Endodermal cell (in vitro differentiated cells): ENCODE measurements at regions not wholly inside any gene's neighbourhood (a gene's known extent, or its start where the extent isn't known, plus 50 kb on each side); places are given as distances from the start of the nearest gene placed in this dataset.
"Not testable (repeated sequence)": the region's sequence is repeated elsewhere in the genome, so short reads cannot be mapped to it uniquely, and the experiment has no call there.

Experiments
- DNase-seq: peaks from one replicate; pipeline ENCODE4 v3.0.0-alpha.2; 2017
- H3K27ac ChIP-seq: 2 replicates; pipeline ENCODE4 v1.5.1; 2013; ENCODE audit warnings: mild to moderate bottlenecking, low read depth, low read length, moderate library complexity
- H3K27me3 ChIP-seq: 2 replicates; pipeline ENCODE4 v1.6.1; 2013; ENCODE audit warnings: mild to moderate bottlenecking, low read length, moderate library complexity; ENCODE audit not compliant: insufficient read depth, control insufficient read depth, poor library complexity, severe bottlenecking
- H3K36me3 ChIP-seq: 2 replicates; pipeline ENCODE4 v1.7.0; 2013; ENCODE audit warnings: mild to moderate bottlenecking, low read length, moderate library complexity; ENCODE audit not compliant: control insufficient read depth, insufficient read depth
- H3K4me1 ChIP-seq: one replicate; pipeline ENCODE4 v1.7.0; 2013; ENCODE audit warnings: low read length; ENCODE audit not compliant: control insufficient read depth, insufficient read depth
- H3K4me3 ChIP-seq: 2 replicates; pipeline ENCODE4 v1.5.1; 2013; ENCODE audit warnings: mild to moderate bottlenecking, low read length, moderate library complexity
- H3K9ac ChIP-seq: 2 replicates; pipeline ENCODE4 v1.6.1; 2013; ENCODE audit warnings: mild to moderate bottlenecking, low read length, moderate library complexity; ENCODE audit not compliant: poor library complexity, severe bottlenecking; ENCODE audit errors: extremely low read depth
- H3K9me3 ChIP-seq: 2 replicates; pipeline ENCODE4 v1.6.1; 2013; ENCODE audit warnings: mild to moderate bottlenecking, low read length, moderate library complexity; ENCODE audit not compliant: control insufficient read depth
- H3K27ac Mint-ChIP-seq: 2 replicates; pipeline ENCODE4 v1.8.0; 2020; ENCODE audit warnings: mixed read lengths
- H3K27me3 Mint-ChIP-seq: 2 replicates; pipeline ENCODE4 v1.8.0; 2021; ENCODE audit warnings: mild to moderate bottlenecking, mixed read lengths; ENCODE audit not compliant: insufficient read depth
- H3K36me3 Mint-ChIP-seq: 2 replicates; pipeline ENCODE4 v1.8.0; 2020; ENCODE audit warnings: low read depth, mixed read lengths
- H3K4me1 Mint-ChIP-seq: 2 replicates; pipeline ENCODE4 v1.8.0; 2020; ENCODE audit warnings: mixed read lengths
- H3K4me3 Mint-ChIP-seq: 2 replicates; pipeline ENCODE4 v1.8.0; 2020; ENCODE audit warnings: mild to moderate bottlenecking, moderate library complexity, mixed read lengths
- H3K9me3 Mint-ChIP-seq: 2 replicates; pipeline ENCODE4 v1.8.0; 2020; ENCODE audit warnings: mild to moderate bottlenecking, mixed read lengths
- CTCF ChIP-seq: fragments of 200-600 bp; sonication (generic); conservative IDR thresholded peaks from 2 replicates; pipeline ENCODE4 v1.5.0; 2021; ENCODE audit warnings: antibody characterized with exemption, mild to moderate bottlenecking
- WGBS, 2 experiments: methylation state at CpG; one replicate each; pipeline versions ENCODE4 v1.1.5 to v1.1.7; 2013; ENCODE audit warnings: missing lambda C conversion rate in 2 of 2, mixed read lengths in 1 of 2; ENCODE audit not compliant: insufficient coverage in 1 of 2, insufficient read length in 1 of 2; 5-methylcytosine and 5-hydroxymethylcytosine counted together

GRCh38 chr12:92381856-92382255 is 236.2 kb upstream of the BTG1 start:
- Mint-ChIP-seq H3K27me3 (no peaks in the 10 kb centered on the region), H3K4me1 (no peaks in the 10 kb centered on the region), H3K4me3 (no peak overlapping the region), H3K9me3 (peaks cover 3% of the 10 kb centered on the region), H3K27ac (no peak overlapping the region), H3K36me3 (no peaks in the 10 kb centered on the region)
- Histone ChIP-seq H3K4me3 (no peak overlapping the region), H3K9ac (no peak overlapping the region), H3K36me3 (no peaks in the 10 kb centered on the region), H3K27ac (no peak overlapping the region), H3K9me3 (no peaks in the 10 kb centered on the region), H3K27me3 (no peaks in the 10 kb centered on the region), H3K4me1 (no peaks in the 10 kb centered on the region)
- DNase-seq = no peak
- no peak for TF ChIP-seq CTCF

- Mint-ChIP-seq H3K36me3 (no peaks in the 10 kb centered on the region), H3K9me3 (no peaks in the 10 kb centered on the region), H3K4me1 (no peaks in the 10 kb centered on the region), H3K27me3 (no peaks in the 10 kb centered on the region), H3K27ac (no peak overlapping the region), H3K4me3 (no peak overlapping the region)
- no peaks in the 10 kb centered on the region for H3K27me3 ChIP-seq
- no peak overlapping the region for H3K9ac ChIP-seq
- no peaks in the 10 kb centered on the region for H3K9me3 ChIP-seq
- no peak overlapping the region for H3K4me3 ChIP-seq
- H3K4me1 ChIP-seq = no peaks in the 10 kb centered on the region
- H3K36me3 ChIP-seq = no peaks in the 10 kb centered on the region
- TF ChIP-seq CTCF = no peak
- 80 to 90% methylated on average over 2 to 3 of the region's 4 CpGs for WGBS, 2 experiments
- no peak for DNase-seq
- H3K27ac ChIP-seq = no peak overlapping the region
Observed at GRCh38 chr12:92378682-92379479, 233.2 kb upstream of the BTG1 start.

DNA sequence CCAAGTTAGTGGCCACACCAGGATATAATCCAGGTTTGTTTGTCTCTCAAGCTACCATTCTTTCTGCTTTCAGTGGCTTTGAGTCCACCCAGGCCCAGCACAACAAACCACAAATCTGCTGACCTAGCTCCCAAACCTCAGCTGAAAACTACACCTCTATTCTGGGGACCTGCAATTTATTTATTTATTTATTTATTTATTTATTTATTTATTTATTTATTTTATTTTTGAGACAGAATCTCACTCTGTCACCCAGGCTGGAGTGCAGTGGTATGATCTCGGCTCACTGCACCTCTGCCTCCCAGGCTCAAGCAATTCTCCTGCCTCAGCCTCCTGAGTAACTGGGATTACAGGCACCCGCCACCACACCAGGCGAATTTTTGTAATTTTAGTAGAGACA is 229.9 kb upstream of the BTG1 start:
- H3K9ac ChIP-seq, H3K4me3 Mint-ChIP-seq, H3K27ac ChIP-seq, H3K27me3 Mint-ChIP-seq, H3K4me1 Mint-ChIP-seq, H3K27ac Mint-ChIP-seq, DNase-seq, H3K36me3 ChIP-seq, H3K36me3 Mint-ChIP-seq, H3K9me3 ChIP-seq, H3K4me3 ChIP-seq, H3K27me3 ChIP-seq, H3K4me1 ChIP-seq, H3K9me3 Mint-ChIP-seq: not testable (repeated sequence)
- WGBS, 2 experiments = 94 to 100% methylated on average over 2 to 3 of the region's 3 CpGs

GRCh38 chr12:92370828-92371227 is 225.2 kb upstream of the BTG1 start:
- Histone ChIP-seq H3K27ac (no peak overlapping the region), H3K9ac (no peak overlapping the region), H3K9me3 (no peaks in the 10 kb centered on the region), H3K36me3 (no peaks in the 10 kb centered on the region), H3K4me1 (no peaks in the 10 kb centered on the region), H3K27me3 (peaks cover 7% of the 10 kb centered on the region), H3K4me3 (no peak overlapping the region)
- peaks cover 2% of the 10 kb centered on the region for H3K4me1 Mint-ChIP-seq
- H3K36me3 Mint-ChIP-seq = no peaks in the 10 kb centered on the region
- H3K27me3 Mint-ChIP-seq = no peaks in the 10 kb centered on the region
- H3K27ac Mint-ChIP-seq = no peak overlapping the region
- no peaks in the 10 kb centered on the region for H3K9me3 Mint-ChIP-seq
- DNase-seq = no peak
- no peak overlapping the region for H3K4me3 Mint-ChIP-seq
- TF ChIP-seq CTCF = no peak
